ENCODE measurements at regions not wholly inside any gene's neighbourhood (a gene's known extent, or its start where the extent isn't known, plus 50 kb on each side); places are given as distances from the start of the nearest gene placed in this dataset.
"Not testable (repeated sequence)": the region's sequence is repeated elsewhere in the genome, so short reads cannot be mapped to it uniquely, and the experiment has no call there.

DNA sequence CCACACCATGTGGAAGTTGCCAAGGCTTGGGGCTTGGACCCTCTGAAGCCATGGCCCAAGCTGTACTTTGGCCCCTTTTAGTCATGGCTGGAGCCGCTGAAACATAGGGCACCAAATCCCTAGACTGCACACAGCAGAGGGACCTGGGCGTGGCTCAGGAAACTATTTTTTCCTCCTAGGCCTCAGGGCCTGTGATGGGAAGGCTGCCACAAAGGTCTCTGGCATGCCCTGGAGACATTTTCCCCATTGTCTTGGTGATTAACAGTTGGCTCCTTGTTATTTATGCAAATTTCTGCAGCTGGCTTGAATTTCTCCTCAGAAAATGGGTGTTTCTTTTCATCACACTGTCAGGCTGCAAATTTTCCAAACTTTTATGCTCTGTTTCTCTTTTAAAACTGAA, 102.3 kb downstream of the SPP2 start:
- TF ChIP-seq, protein P1, sequence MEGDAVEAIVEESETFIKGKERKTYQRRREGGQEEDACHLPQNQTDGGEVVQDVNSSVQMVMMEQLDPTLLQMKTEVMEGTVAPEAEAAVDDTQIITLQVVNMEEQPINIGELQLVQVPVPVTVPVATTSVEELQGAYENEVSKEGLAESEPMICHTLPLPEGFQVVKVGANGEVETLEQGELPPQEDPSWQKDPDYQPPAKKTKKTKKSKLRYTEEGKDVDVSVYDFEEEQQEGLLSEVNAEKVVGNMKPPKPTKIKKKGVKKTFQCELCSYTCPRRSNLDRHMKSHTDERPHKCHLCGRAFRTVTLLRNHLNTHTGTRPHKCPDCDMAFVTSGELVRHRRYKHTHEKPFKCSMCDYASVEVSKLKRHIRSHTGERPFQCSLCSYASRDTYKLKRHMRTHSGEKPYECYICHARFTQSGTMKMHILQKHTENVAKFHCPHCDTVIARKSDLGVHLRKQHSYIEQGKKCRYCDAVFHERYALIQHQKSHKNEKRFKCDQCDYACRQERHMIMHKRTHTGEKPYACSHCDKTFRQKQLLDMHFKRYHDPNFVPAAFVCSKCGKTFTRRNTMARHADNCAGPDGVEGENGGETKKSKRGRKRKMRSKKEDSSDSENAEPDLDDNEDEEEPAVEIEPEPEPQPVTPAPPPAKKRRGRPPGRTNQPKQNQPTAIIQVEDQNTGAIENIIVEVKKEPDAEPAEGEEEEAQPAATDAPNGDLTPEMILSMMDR (IDR thresholded peaks at IDR 0.05) = not testable (repeated sequence)
- not testable (repeated sequence) for TF ChIP-seq POLR2A, POLR2AphosphoS5 (IDR thresholded peaks at IDR 0.05)

All from prostate gland (tissue), 2 donors.